IPS-NIHi7 (cell line): ENCODE measurements at regions not wholly inside any gene's neighbourhood (a gene's known extent, or its start where the extent isn't known, plus 50 kb on each side); places are given as distances from the start of the nearest gene placed in this dataset.
A peak's percentile ranks its signal among the peaks of the same experiment; 100 is the strongest.

Source experiments
- DNase-seq: peaks from one replicate; pipeline ENCODE4 v3.0.0; 2012; ENCODE audit warnings: mixed read lengths; ENCODE audit errors: extremely low spot score

DNA sequence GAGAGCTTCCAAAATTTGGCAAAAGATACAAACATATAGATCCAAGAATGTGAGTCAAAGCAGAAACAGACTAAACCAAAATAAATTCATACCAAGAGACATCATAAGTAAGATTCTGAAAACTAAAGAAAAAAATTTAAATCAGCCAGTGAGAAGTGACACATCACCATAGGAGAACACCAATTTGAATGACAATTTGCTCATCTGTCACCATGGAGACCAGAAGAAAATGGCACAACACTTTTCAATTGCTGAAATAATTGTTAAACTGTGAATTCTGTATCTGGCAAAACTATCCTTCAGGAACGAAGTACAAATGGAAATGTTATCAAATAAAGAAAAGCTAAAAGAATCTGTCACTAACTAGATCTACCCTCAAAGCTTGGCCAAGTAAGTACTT is 864.3 kb downstream of the BRD1 start:
- DNase-seq: no peak

DNA sequence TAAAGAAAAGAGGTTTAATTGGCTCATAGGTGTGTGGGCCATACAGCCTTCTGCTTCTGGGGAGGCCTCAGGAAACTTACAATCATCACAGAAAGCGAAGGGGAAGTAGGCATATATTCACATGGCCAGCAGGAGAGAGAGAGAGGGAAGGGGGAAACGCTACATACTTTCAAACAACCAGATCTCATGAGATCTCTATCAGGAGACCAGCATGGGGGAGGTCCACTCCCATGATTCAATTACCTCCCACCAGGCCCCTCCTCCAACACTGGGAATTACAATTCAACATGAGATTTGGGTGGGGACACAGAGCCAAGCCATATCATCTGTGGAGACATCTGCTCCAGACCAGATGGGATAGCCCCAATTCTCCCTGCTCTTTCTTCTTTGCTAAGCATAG is 866.0 kb downstream of the BRD1 start:
- no peak for DNase-seq

DNA sequence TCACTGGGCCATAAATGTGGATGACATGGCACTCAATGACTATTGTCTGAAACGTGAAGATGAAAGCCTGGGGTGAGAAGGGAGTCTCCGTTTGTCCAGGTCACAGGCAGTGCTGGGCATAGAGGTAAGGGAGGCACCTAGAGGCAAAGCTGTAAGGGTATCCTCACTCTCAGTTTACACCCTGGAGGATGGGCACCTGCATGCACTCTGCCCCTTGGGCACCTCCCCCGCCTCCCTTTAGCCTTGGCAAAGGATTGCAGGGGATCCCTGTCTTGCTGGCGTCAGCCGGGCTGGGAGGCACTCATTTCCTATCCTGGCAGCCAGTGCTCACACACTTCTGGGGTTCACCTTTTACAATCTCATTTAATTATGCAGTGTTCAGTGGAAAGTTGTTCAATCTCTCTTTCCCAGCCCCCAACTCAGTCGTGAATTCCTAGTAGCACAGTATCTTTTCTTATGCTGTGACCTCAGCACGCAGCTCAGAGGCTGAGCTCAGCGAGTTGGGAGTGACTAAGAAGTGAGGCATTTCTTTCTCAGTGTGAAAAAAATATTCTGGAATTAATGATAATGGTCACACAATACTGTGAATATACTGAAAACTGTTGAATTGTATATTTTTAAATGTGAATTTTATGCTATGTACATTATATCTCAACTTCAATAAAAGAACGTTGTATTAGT is 866.6 kb downstream of the BRD1 start:
- DNase-seq: no peak

DNA sequence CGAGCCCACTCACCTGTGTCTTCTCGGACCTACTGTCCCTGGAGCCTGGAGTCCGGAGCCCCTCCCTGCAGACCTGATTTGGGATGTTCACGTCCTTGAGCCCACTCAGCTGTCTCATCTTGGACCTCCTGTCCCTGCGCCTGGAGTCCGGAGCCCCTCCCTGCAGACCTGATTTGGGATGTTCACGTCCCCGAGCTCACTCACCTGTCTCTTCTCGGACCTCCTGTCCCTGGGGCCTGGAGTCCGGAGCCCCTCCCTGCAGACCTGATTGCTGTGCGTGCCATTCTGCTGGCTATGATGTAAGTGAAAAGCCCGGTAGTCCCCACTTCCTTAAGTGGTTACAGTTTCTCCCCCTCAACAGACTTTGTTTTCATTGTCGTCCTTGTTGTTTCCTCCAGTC is 867.1 kb downstream of the BRD1 start:
- DNase-seq: no peak

DNA sequence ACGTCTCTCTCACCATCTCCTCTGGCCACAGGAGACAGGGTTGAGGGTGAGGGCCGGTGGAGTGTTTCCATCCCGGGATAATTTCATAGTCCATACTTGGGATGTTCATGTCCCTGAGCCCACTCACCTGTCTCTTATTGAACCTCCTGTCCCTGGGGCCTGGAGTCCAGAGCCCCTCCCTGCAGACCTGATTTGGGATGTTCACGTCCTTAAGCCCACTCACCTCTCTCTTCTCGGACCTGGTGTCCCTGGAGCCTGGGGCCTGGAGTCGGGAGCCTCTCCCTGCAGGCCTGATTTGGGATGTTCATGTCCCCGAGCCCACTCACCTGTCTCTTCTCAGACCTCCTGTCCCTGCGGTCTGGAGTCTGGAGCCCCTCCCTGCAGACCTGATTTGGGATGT is 868.2 kb downstream of the BRD1 start:
- DNase-seq: no peak

DNA sequence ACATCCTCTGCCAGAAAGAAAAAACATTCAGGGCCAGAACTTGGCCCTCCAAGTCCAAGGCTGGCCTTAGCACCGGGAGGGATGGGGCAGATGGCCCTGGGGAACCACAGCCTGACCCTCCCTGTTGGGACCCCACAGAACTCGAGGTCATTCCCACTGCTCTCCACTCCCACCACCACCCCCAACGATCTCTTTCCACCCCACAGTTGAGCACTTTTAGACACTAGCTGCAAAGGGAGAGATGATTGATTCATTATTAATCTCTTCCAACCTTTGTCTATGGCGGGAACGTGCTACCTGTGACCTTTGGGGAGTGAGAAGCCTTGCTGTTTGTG is 869.7 kb downstream of the BRD1 start:
- DNase-seq: no peak

DNA sequence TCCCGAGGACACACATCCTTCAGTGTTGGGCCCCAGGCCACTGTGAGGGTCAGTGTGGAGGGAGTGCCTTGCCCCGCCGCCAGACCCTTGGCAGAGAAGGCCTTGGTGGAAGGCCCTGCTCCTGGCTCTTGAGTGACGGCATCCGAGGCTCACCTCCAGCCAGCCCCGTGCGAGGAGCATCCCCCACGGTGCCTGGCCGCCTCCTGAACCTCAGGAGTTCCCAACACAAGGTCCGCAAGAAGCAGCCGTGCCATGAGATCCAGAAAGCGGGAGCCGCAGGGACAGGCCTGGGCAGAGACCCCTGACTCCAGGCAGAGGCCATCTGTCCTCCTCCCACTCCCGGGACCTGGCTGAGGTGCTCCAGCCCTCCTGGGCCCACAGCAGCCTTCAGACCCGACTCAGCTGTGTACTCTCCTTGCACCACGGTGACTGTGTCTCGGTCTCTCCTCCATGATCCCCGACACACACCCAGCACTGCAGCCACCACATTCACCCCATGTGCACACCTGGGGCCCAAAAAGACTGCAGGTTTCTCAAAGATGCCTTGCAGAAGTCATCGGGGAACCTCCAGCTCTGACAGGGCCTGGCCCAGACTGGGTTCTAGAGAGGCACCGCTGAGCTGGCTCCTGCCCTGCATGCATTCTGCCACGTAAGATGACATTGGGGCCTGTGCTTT is 870.2 kb downstream of the BRD1 start:
- no peak for DNase-seq

DNA sequence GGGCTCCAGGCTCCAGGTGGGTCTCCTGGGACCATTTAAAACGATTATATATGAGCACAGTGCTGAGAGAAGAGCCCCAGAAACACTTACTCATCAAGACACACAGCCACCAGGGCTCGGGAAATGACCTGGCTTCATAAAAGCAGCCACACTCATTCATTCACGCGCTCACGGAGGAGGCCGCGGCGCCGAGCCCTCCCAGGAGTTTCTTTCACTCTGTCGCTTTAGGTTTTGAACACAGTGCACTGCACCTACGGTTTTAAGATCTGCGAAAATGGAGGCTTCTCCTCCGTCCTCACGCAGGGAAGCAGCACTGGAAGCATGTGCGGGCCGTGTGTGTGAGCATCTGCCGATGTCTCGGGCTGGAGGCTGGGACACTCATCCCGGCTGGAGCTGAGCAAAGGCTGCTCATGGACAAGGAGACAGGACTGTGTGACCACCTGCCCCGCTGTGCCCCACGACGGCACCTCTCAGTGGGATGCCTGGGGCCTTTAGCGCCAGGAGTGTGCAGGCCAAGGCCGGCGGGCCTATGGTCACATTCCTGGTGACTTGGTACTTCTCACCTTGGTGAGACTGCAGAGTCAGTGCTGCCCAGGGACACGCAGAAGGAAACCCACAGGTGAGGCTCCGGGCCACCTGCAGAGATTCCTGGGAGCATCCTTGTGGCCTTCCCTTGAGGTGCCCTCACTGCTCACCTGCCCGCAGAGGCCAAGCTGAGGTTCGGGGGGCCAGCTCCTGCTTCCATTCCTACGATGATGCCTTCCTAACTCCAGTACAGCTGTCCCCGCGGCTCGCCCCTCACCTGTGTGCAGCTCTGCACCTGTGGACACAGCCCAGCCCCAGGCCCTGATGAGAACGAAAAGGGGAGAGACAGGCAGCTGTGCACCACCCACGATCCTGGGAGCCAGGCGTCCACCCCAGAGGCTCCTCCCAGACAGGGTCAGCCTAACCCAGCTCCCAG is 872.0 kb downstream of the BRD1 start:
- DNase-seq: no peak

DNA sequence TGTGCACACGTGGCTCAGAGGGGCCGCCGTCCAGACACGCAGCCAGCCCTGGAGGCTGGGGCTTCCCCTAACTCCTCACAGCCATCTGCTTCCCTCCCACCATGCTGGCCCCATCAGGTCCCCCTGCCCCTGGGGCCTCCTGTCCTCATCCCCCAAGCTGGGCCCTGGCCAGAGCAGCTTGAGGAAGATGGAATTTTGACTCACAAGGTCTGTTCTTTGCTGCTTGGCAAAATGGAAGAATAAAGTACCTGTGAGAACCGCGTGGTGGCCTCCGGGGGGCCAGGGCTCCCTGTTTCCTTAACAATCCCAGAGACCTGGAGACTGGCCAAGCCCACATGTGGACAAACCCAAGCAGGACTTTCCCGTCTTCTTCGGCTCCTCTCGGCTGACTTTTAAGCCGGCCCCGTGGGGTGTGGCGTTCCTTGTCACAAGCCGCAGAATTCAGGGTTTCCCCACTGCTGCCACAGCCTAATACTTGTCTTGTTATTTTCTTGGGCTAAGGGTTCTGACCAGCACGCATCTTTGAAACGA is 872.8 kb downstream of the BRD1 start:
- DNase-seq: no peak

DNA sequence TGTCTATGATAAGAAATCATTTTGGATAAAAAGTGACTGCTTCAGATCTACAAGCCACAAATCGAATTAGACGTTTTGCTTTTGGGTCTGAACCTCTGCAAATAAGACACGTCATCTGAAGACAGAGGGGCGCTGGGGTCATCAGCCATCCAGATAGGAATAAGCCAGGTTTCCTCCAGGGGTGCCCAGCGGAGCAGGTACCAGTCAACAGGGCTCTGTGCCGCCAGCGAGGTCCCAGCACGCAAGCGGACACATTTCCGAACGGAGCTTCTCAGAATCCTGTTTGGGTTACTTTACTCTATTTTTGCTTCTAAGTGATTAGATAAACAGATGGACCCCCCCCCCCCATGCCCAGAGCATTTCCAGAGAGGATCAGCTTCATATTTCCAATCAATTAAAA is 873.8 kb downstream of the BRD1 start:
- DNase-seq: no peak

DNA sequence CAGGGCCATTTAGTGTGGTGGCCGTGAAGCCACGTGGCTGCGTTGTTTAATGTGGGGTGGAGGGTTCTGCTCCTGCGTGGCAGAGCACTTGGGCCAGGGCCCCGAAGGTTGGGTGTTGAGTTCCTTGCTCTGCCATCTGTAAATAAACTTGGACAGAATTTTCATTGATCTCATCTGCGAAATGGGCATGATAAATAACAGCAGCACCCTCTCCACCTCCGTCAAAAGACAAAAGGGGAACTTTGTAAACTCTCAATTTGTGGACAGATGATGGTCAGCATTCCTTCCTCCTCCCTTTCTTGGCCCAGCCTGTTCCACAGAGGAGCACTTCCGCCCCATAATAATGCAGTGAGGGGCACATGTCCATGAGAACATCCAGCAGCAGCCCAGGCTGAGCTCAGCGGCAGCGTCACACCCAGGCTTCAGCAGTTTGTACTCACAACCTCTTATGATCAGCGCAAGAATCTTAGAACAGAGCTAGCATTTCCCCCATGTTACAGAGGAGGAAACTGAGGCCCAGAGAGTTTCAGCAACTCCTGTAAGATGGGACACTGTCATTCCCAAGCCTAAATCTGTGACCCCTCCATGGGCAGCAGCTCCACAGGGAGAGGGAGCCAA is 874.5 kb downstream of the BRD1 start:
- DNase-seq: no peak

DNA sequence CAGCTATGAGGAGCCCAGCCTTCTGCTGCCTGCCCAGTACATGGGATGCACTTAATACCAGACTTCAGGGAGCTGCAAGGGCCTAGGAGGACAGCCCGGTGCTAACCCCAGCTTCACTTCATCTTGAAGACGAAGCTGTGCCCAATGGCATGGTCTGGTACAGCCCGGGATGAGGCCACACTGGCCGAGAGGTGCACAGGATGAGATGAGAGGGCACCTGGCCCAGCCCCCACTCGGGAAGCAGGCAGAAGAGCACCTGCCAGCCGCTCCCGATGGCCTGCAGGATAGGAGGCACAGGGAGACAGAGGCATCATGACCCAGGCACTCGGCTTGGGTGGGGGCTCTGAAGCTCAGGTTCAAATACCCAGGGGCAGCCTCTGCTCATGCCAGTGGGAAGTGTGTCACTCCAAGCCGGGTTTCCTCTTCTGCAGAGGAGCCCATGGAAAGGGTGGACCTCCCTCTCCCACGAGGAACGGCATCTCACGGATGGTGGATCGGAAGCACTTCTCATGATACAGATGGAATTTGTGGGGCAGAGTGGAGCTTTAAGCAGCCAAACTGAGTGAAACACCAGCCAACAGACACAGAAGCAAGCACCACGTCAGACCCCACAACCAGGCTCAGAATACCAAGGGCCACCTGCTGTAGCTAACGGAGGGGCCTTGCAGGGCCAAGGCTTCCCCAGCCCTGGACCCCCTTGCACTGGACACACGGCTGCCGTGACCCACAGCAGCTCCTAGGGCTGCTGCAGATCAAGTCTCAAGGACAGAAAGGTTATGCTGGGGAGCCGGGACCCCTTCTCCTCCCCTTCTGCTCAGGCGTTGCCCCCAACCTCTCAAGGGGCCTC is 875.2 kb downstream of the BRD1 start:
- no peak for DNase-seq

DNA sequence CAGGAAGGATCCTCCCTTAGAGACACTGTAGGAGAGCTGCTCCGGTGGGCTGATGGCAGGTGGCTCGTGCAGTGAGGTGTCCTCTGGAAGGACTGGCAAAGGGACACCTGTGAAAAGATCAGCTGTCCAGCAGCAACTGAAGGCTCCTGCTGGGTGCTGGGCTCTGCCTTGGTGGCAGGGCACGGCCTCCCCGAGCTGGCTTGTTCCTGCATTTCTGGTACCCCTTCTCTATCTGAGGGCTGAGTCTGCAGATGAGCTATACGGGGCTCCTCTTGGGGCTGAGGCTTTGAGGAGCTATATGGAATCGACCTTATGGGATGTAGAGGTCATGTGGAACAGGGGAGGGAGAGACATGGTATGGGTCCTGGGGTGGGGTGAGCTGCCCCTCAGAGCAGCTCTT is 875.8 kb downstream of the BRD1 start:
- no peak for DNase-seq

DNA sequence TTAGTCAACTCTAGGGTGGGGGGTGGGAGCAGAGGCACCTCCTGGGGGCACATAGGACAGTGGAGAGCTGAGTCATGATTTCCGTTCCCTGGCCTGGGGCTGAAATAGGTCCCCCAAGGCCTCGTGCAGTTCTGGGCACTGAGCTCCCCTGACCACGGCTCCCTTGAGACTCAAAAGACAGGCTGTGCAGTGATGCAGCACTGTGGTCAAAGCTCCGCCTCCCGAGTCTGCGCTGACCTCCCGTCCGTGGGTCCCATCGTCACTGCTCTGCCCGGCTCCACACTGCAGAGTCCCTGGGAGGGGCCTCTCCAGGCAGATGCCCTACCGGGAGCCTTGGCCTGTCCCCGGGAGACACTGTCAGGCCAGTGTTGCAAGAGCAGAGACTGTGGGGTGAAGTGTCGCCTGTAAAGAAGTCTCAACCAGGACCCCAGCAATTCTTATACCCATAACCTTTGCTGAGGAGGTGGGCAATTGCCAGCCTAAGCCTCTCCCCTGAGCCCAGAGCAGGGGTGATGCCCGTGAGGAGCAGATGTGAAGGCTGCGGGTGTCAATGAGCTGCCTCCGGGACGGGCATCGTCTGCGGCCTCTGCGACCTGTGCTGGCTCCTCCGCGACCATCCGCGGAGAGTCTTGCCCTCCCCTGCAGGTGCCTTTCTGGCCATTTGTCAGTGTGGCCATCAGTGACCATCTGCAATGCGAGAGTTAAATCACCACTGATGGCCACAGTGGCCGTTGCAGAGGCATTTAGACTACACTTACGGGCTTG is 877.3 kb downstream of the BRD1 start:
- DNase-seq: peak; percentile 11

DNA sequence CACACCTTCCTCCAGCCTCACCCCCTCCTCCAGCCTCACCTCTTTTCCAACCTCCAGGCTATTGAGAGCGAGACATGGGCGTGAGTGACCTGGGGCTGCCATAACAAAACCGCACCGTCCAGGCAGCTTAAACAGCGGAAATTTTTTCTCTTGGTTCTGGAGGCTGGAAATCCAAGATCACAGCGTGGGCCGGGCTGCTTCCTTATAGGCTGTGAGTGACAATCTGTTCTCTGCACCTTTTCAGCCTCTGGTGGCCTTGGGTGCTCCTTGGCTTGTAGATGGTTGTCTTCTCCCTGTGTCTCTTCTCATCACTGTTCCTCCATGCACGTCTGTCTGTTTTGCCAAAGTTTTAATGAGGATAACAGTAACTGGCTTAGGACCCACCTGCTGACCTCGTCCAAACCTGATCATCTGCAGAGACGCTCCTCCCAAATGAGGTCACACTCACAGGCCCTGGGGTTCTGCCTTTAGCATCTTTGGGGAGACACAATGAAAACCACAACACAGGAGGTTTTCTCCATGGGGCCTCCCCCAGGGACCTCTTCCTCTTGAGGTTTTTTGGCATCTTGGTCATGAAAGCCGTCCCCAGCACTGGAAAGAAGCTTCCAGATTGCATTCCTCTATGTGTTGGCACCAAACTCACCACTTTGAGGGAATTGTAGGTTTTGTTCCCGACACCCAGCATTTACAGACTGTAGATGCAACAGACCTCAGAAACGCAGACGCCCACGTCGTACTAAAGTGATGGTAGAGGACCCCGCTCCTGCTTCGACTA is 878.1 kb downstream of the BRD1 start:
- DNase-seq: no peak

DNA sequence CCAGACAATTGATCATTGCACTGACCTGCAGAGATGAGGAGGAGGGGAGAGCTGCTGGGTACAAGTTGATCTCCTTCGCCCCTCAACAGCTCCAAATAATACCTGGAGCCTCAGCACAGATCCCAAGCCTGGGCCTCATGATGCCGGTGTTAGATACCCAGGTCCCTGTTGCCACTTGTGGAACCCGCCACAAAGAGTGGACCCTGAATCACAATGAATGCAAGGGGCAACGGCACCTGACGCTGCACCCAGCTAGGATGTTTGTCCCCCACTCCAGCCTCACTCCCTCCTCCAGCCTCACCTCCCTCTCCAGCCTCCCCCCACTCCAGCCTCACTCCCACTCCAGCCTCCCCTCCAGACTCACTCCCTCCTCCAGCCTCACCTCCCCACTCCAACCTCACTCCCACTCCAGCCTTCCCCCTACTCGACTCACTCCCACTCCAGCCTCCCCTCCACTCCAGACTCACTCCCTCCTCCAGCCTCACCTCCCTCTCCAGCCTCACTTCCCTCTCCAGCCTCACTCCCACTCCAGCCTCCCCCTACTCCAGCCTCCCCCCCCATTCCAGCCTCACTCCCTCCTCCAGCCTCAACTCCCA is 879.0 kb downstream of the BRD1 start:
- DNase-seq: no peak

DNA sequence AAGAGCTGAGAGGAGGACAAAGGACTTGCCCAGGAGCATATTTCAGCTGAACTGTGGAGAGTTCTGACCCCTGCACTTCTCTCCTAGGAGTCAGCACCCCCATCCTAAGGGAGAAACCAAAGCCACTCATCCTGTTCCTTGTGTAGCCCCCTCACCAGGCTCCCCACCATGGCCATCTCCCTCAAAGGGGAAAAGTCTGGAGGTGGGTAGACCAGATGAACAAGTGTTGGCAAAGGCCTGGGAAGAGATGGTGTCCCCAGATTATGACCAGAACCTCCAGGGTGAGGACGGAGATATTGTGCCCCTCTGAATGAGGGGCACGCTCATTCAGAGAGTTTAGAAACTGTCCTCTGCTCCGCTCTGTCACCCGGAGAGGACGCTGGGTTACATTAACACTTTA is 880.0 kb downstream of the BRD1 start:
- DNase-seq: no peak

DNA sequence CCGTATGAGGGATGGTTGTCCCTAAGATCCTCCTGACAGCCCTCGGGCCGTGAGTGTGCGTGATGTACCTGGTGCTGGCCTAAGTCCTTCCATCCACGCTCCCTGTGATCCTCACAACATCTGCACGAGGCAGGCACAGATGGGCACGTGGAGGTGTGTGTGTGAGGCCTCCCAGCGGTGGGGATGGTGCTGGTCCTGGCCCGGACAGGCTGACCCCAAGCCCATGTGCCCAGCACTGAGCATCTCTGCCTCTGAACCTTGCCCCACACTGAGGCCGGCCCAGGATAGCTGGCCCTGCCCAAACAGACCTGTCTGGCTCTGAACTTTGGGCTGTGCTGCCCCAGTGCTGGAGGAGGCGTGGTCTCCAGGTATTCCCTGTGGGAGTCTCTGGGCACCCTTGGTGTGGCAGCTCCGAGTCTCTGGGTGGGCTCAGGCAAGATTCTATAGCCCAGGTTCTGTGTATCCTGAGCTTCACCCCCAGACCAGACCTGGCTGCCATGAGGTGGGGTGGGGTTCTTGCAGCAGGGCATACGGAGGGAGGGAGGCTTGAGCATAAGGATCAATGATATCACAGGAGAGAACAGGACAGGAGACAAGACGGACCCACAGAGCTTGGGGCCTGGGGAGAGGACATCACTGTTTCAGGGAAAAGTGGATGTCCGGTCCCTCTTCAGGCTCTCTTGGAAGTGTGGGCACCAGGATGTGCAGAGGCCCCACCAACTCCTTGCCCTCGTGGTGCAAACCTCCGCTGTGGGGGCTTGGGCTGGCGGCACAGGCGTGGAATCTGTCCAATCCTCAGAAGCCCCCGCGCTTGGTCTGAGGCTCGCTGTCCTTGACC is 881.8 kb downstream of the BRD1 start:
- DNase-seq: no peak
